ENCODE measurements at regions not wholly inside any gene's neighbourhood (a gene's known extent, or its start where the extent isn't known, plus 50 kb on each side); places are given as distances from the start of the nearest gene placed in this dataset.
A peak's percentile ranks its signal among the peaks of the same experiment; 100 is the strongest.

- TF ChIP-seq CTCF (conservative IDR thresholded peaks at IDR 0.05; ENCODE audit: low read length): peak; percentile 100
- TF ChIP-seq EZH2phosphoT487 (IDR thresholded peaks at IDR 0.05; ENCODE audit: borderline replicate concordance, low read depth, low read length): no peak
These were observed 229.8 kb upstream of the LRIG3 start for GRCh38 chr12:59149995-59150642.
